Thyroid gland (tissue), 4 donors: ENCODE measurements at regions not wholly inside any gene's neighbourhood (a gene's known extent, or its start where the extent isn't known, plus 50 kb on each side); places are given as distances from the start of the nearest gene placed in this dataset.
"Not testable (repeated sequence)": the region's sequence is repeated elsewhere in the genome, so short reads cannot be mapped to it uniquely, and the experiment has no call there.

Experiments
- POLR2A ChIP-seq, 2 donors: fragments of 450-650 bp; IDR thresholded peaks; one replicate each; pipeline ENCODE4 v1.6.1; 2017; ENCODE audit warnings: antibody characterized with exemption in 2 of 2, mild to moderate bottlenecking in 2 of 2, moderate library complexity in 1 of 2
- TF ChIP-seq, protein P1 (sequence below), 6 experiments: fragments of 200-600 bp in 3 of 6; fragments of 450-650 bp in 3 of 6; sonication (generic) in 3 of 6; IDR thresholded peaks; one replicate each; pipeline ENCODE4 v1.5.1; 2016 to 2019; ENCODE audit warnings: antibody characterized with exemption in 6 of 6, mild to moderate bottlenecking in 2 of 6, inconsistent platforms in 1 of 6, moderate library complexity in 1 of 6

DNA sequence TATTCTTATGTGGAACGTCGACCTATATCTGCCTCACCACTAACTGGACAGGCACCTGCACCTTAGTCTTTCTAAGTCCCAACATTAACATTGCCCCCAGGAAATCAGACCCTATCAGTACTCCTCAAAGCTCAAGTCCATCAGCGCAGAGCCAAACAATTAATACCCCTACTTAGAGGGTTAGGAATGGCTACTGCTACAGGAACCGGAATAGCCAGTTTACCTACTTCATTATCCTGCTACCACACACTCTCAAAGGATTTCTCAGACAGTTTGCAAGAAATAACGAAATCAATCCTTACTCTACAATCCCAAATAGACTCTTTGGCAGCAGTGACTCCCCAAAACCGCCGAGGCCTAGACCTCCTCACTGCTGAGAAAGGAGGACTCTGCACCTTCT lies 123.1 kb upstream of the CRY1 start:
- TF ChIP-seq, protein P1, sequence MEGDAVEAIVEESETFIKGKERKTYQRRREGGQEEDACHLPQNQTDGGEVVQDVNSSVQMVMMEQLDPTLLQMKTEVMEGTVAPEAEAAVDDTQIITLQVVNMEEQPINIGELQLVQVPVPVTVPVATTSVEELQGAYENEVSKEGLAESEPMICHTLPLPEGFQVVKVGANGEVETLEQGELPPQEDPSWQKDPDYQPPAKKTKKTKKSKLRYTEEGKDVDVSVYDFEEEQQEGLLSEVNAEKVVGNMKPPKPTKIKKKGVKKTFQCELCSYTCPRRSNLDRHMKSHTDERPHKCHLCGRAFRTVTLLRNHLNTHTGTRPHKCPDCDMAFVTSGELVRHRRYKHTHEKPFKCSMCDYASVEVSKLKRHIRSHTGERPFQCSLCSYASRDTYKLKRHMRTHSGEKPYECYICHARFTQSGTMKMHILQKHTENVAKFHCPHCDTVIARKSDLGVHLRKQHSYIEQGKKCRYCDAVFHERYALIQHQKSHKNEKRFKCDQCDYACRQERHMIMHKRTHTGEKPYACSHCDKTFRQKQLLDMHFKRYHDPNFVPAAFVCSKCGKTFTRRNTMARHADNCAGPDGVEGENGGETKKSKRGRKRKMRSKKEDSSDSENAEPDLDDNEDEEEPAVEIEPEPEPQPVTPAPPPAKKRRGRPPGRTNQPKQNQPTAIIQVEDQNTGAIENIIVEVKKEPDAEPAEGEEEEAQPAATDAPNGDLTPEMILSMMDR (IDR thresholded peaks at IDR 0.05) = not testable (repeated sequence)
- TF ChIP-seq POLR2A (IDR thresholded peaks at IDR 0.05) = not testable (repeated sequence)
